ENCODE measurements at regions not wholly inside any gene's neighbourhood (a gene's known extent, or its start where the extent isn't known, plus 50 kb on each side); places are given as distances from the start of the nearest gene placed in this dataset.
A peak's percentile ranks its signal among the peaks of the same experiment; 100 is the strongest.

DNA sequence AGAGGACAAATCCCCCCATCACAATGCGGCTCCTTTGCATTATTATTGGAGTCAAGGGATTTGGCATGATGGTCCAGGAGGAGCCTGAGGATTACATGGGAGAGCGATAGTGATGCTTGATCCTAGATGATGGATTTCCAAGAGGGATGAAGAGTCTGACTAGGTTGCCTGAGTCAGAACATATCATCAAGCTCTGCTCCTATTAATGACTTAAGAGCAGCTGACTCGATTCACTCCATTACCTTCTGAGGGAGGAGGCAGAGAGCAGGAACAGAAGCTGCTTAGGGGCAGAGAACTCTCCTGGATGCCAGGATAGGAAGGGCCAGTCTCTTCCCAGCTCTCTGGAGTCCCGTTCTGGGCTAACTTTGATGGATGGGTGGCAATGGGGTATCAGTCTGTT is 54.0 kb upstream of the CISTR start:
- WGBS, 3 donors: 85 to 89% (median 88%) methylated on average over 4 of the region's 4 CpGs
- no peaks in the 10 kb centered on the region for H3K27me3 ChIP-seq
- TF ChIP-seq, protein P1, sequence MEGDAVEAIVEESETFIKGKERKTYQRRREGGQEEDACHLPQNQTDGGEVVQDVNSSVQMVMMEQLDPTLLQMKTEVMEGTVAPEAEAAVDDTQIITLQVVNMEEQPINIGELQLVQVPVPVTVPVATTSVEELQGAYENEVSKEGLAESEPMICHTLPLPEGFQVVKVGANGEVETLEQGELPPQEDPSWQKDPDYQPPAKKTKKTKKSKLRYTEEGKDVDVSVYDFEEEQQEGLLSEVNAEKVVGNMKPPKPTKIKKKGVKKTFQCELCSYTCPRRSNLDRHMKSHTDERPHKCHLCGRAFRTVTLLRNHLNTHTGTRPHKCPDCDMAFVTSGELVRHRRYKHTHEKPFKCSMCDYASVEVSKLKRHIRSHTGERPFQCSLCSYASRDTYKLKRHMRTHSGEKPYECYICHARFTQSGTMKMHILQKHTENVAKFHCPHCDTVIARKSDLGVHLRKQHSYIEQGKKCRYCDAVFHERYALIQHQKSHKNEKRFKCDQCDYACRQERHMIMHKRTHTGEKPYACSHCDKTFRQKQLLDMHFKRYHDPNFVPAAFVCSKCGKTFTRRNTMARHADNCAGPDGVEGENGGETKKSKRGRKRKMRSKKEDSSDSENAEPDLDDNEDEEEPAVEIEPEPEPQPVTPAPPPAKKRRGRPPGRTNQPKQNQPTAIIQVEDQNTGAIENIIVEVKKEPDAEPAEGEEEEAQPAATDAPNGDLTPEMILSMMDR (IDR thresholded peaks at IDR 0.05): no peak
- TF ChIP-seq POLR2A (IDR thresholded peaks at IDR 0.05): no peak
- TF ChIP-seq EP300 (IDR thresholded peaks at IDR 0.05): no peak

DNA sequence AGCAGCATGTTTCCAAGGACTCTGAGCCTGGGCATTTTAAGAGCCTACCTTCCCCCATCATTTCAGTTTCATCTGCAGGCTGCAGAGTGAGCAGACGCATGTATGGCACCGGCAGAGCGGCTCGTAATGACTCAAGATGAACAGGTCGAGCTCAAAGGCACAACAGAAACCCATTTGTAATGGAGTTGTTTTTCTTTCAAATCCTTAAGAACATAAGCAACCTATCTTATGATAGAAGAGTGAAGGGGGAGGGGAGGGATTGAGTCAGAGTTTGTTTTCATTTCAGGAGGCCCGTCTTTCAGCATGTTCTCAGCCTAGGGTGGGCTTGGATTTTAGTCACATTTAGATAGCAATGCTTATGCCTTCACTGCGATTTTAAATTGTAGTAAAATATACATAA is 54.9 kb upstream of the CISTR start:
- Histone ChIP-seq H3K27me3 (no peaks in the 10 kb centered on the region), H3K4me1 (ENCODE audit: insufficient read depth) (peaks cover 6% of the 10 kb centered on the region), H3K9me3 (no peaks in the 10 kb centered on the region), H3K27ac (peak overlapping the region in 1 of 2 donors; percentile 57), H3K4me3 (no peak overlapping the region), H3K36me3 (no peaks in the 10 kb centered on the region)
- TF ChIP-seq POLR2A (IDR thresholded peaks at IDR 0.05) (no peak), EP300 (IDR thresholded peaks at IDR 0.05) (no peak)
- TF ChIP-seq, protein P1 (IDR thresholded peaks at IDR 0.05): no peak
- DNase-seq: peak in 3 of 5 donors; percentile 18 to 43 (median 33)
- intact Hi-C loops (cut with DNase I): no loop called here
- WGBS, 3 donors: 8 to 47% (median 11%) methylated on average over 7 of the region's 7 CpGs

More for the DNA sequence above, 54.0 kb upstream of the CISTR start:
- Histone ChIP-seq H3K36me3 (no peaks in the 10 kb centered on the region), H3K9me3 (no peaks in the 10 kb centered on the region), H3K4me3 (no peak overlapping the region), H3K4me1 (ENCODE audit: insufficient read depth) (peaks cover 6% of the 10 kb centered on the region), H3K27ac (peak overlapping the region in 1 of 2 donors; percentile 57)
- intact Hi-C loops (cut with DNase I): no loop called here
- DNase-seq: no peak

DNA sequence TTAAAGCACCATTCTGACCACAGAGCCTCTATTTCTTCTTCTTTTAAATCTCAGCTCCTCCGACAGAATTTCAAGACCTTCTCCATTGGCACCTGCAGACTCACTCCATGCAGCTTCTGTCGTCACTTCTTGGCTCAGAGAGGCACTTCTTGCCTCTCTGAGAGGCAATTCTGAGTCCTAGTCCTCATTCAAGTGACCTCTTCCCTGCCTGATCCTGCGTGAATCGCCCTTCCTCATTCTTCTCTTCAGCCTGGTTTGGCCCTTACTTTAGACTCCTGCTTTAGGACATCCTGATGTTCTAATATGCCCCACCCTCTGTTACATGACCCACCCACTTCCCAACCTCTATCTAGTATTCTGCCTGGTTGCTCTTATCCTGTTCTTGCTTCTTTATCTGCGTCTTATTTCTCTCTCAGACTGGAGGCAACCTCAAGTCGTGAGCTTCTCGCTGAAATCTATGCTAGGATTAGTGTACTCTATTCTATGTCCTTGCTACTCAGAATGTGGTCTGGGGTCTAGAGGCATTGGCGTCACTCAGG is 55.6 kb upstream of the CISTR start:
- H3K4me3 ChIP-seq: no peak overlapping the region
- TF ChIP-seq, protein P1 (IDR thresholded peaks at IDR 0.05): no peak
- TF ChIP-seq EP300 (IDR thresholded peaks at IDR 0.05) (no peak), POLR2A (IDR thresholded peaks at IDR 0.05) (no peak)

DNA sequence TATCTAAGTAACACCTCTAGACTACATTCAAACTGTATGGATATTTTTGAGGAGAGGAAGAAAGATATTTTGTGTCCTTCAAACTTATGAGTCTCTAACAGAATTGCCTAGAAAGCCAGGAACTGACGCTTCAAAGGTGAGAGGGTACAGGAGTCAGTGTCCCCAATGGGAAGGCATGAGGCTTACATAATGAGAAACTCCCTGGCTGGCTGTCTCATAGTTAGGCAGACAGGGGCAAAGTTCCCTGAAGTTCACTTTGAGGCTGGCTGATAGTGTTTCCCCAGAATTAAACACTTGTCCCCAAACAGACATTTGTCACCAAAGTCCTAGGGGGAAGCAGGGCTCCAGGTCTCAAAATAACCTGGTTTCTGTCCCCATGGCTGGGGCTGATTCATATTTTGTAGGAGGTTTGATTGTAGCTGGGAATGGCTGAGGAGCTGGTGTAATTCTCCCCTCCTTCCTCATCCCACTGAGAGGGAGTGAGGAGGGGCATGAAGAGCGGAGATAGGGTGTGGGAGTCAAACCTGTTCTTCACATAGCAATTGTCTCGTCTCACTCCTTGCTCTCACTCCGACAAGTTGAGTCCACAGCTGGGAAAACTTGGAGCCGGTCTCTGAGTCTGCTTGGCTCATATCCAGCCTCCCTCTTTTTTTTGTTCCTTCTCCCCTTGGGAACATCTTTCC is 56.4 kb upstream of the CISTR start:
- no peaks in the 10 kb centered on the region for H3K9me3 ChIP-seq
- 19 to 30% (median 26%) methylated on average over 5 of the region's 5 CpGs for WGBS, 3 donors
- intact Hi-C loops (cut with DNase I): no loop called here
- no peak overlapping the region for H3K27ac ChIP-seq
- no peak for TF ChIP-seq POLR2A (IDR thresholded peaks at IDR 0.05)
- TF ChIP-seq, protein P1 (IDR thresholded peaks at IDR 0.05): no peak
- no peak overlapping the region for H3K4me3 ChIP-seq
- H3K27me3 ChIP-seq: no peaks in the 10 kb centered on the region
- no peaks in the 10 kb centered on the region for H3K36me3 ChIP-seq
- H3K4me1 ChIP-seq (ENCODE audit: insufficient read depth): peaks cover 6% of the 10 kb centered on the region
- DNase-seq: no peak

More for the DNA sequence above, 55.6 kb upstream of the CISTR start:
- WGBS, 3 donors: 85 to 91% (median 91%) methylated on average over 8 of the region's 8 CpGs
- no peaks in the 10 kb centered on the region for H3K27me3 ChIP-seq
- no peak overlapping the region for H3K27ac ChIP-seq
- no peaks in the 10 kb centered on the region for H3K36me3 ChIP-seq
- no peaks in the 10 kb centered on the region for H3K9me3 ChIP-seq
- peaks cover 6% of the 10 kb centered on the region for H3K4me1 ChIP-seq (ENCODE audit: insufficient read depth)
- intact Hi-C loops (cut with DNase I): no loop called here
- no peak for DNase-seq

All from ovary (tissue), 7 donors.